ENCODE measurements at regions not wholly inside any gene's neighbourhood (a gene's known extent, or its start where the extent isn't known, plus 50 kb on each side); places are given as distances from the start of the nearest gene placed in this dataset.

- TF ChIP-seq CTCF (IDR thresholded peaks at IDR 0.05; ENCODE audit: low read depth, low read length), result no peak
- no peak overlapping the region for H3K4me3 ChIP-seq (replicated peaks in 1 of 2; ENCODE audit: low read depth in 2 of 2, low read length in 2 of 2)
- DNase-seq (ENCODE audit: low read depth in 2 of 2), result no peak
These were observed 328.0 kb downstream of the UQCRFS1 start for GRCh38 chr19:28884786-28885476.

- peak; percentile 24 to 64 for DNase-seq (ENCODE audit: low read depth in 2 of 2)
- TF ChIP-seq CTCF (IDR thresholded peaks at IDR 0.05; ENCODE audit: low read depth, low read length), result no peak
- no peak overlapping the region for H3K4me3 ChIP-seq (replicated peaks in 1 of 2; ENCODE audit: low read depth in 2 of 2, low read length in 2 of 2)
These were observed 329.7 kb downstream of the UQCRFS1 start for GRCh38 chr19:28883241-28883693.

- DNase-seq (ENCODE audit: low read depth in 2 of 2), result peak in 1 of 2 donors; percentile 5
- TF ChIP-seq CTCF (IDR thresholded peaks at IDR 0.05; ENCODE audit: low read depth, low read length), result no peak
- no peak overlapping the region for H3K4me3 ChIP-seq (replicated peaks in 1 of 2; ENCODE audit: low read depth in 2 of 2, low read length in 2 of 2)
These were observed 330.1 kb downstream of the UQCRFS1 start for GRCh38 chr19:28882818-28883217.

- no peak overlapping the region for H3K4me3 ChIP-seq (replicated peaks in 1 of 2; ENCODE audit: low read depth in 2 of 2, low read length in 2 of 2)
- DNase-seq (ENCODE audit: low read depth in 2 of 2), result no peak
- TF ChIP-seq CTCF (IDR thresholded peaks at IDR 0.05; ENCODE audit: low read depth, low read length), result no peak
These were observed 331.3 kb downstream of the UQCRFS1 start for GRCh38 chr19:28881616-28882015.

- H3K4me3 ChIP-seq (replicated peaks in 1 of 2; ENCODE audit: low read depth in 2 of 2, low read length in 2 of 2), result no peak overlapping the region
- TF ChIP-seq CTCF (IDR thresholded peaks at IDR 0.05; ENCODE audit: low read depth, low read length), result no peak
- DNase-seq (ENCODE audit: low read depth in 2 of 2), result no peak
These were observed 332.1 kb downstream of the UQCRFS1 start for GRCh38 chr19:28880735-28881401.

- peak; percentile 44 for TF ChIP-seq CTCF (IDR thresholded peaks at IDR 0.05; ENCODE audit: low read depth, low read length)
- peak; percentile 83 to 86 for DNase-seq (ENCODE audit: low read depth in 2 of 2)
- H3K4me3 ChIP-seq (replicated peaks in 1 of 2; ENCODE audit: low read depth in 2 of 2, low read length in 2 of 2), result no peak overlapping the region
These were observed 333.9 kb downstream of the UQCRFS1 start for GRCh38 chr19:28878862-28879566.

Measured in cardiac fibroblast (primary cell).